Erythroblast (primary cell): ENCODE measurements at regions not wholly inside any gene's neighbourhood (a gene's known extent, or its start where the extent isn't known, plus 50 kb on each side); places are given as distances from the start of the nearest gene placed in this dataset.

Source experiments
- GATA1 ChIP-seq: IDR thresholded peaks from 2 replicates; pipeline ENCODE4 v1.6.1; 2011; ENCODE audit warnings: low read depth, mild to moderate bottlenecking, control low read depth, low read length, moderate library complexity
- POLR2A ChIP-seq: IDR thresholded peaks from 2 replicates; pipeline ENCODE4 v1.6.1; 2011; ENCODE audit warnings: mild to moderate bottlenecking, low read length

DNA sequence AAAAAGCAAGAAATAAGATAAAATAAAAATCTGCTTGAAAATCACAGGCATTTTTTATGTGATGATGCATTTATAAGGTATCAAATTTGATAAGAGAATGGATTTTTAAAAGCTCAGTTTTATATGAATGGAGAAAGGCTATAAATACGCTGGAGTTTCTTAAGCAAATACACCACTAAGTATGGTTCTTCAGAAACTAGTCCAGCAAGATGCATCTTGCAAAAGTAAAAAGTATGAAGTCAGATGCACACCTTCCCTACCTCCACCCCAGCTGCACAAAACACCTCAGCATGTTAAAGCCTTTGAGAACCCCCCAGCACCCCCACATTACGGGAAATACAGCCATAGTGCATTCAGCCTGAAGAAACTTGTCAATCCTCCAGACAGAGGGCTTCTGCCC, 143.1 kb upstream of the PROX1 start:
- TF ChIP-seq POLR2A (no peak), GATA1 (no peak)
